HCT116 (cell line): ENCODE measurements at regions not wholly inside any gene's neighbourhood (a gene's known extent, or its start where the extent isn't known, plus 50 kb on each side); places are given as distances from the start of the nearest gene placed in this dataset.

ENCODE experiments used
- ATAC-seq: fragments of 200-7000 bp; cut with Tn5 transposase; 2 replicates; pipeline ENCODE4 v1.9.1; 2020; ENCODE audit warnings: mild to moderate bottlenecking, moderate library complexity
- BruUV-seq: library from RNA; stranded (reverse); fragments of 400-500 nt; replicated peaks from 2 replicates; lab custom pipeline; 2021; lab: Mats Ljungman, UMichigan
- CTCF ChIA-PET: fragments of 300-600 bp; sonication (Branson Sonifier 250); formaldehyde crosslinking; loops from one replicate; lab custom pipeline; 2021; ENCODE audit warnings: antibody characterized with exemption; lab: Charles Lee
- POLR2A ChIA-PET: fragments of 300-600, 350-600 bp; sonication (Branson Sonifier 250); formaldehyde crosslinking; loops from one replicate; lab custom pipeline; 2021; ENCODE audit warnings: antibody characterized with exemption; lab: Charles Lee
- RAD21 ChIA-PET, 2 experiments: fragments of 300-600 bp; sonication (Branson Sonifier 250); formaldehyde crosslinking; loops; one replicate each; lab custom pipeline; 2023; ENCODE audit warnings: low total read pairs in 2 of 2; ENCODE audit not compliant: uncharacterized antibody in 2 of 2, unreplicated experiment in 2 of 2, low non-redundant PET in 1 of 2; lab: Charles Lee
- DNase-seq: peaks from one replicate; pipeline ENCODE4 v3.0.0-alpha.2; 2010; ENCODE audit warnings: low read depth, low spot score
- H2AFZ ChIP-seq: fragments of 200-600 bp; shearing (Covaris generic), sonication (generic); 2 replicates; pipeline ENCODE4 v1.6.1; 2017; ENCODE audit warnings: low read depth, mixed run types, mixed read lengths, antibody characterized with exemption, low read length; ENCODE audit not compliant: poor library complexity, severe bottlenecking
- H3K27ac ChIP-seq: 2 replicates; pipeline ENCODE4 v1.5.1; 2012; ENCODE audit warnings: low read depth, low read length
- H3K27me3 ChIP-seq: fragments of 200-600 bp; sonication (generic); 2 replicates; pipeline ENCODE4 v1.6.1; 2016; ENCODE audit warnings: mixed run types, low read length, mixed read lengths; ENCODE audit not compliant: insufficient read depth
- H3K36me3 ChIP-seq, 2 experiments: fragments of 200-500 bp in 1 of 2; fragments of 200-600 bp in 1 of 2; sonication (Bioruptor generic) in 1 of 2; sonication (generic) in 1 of 2; 2 replicates each; pipeline versions ENCODE4 v1.5.1 to v1.6.1; 2014 to 2016; ENCODE audit warnings: low read length in 2 of 2, inconsistent platforms in 1 of 2, mixed read lengths in 1 of 2, mixed run types in 1 of 2; ENCODE audit not compliant: insufficient read depth in 2 of 2, control insufficient read depth in 1 of 2
- H3K4me1 ChIP-seq, 2 experiments: fragments of 200-600 bp in 1 of 2; sonication (generic) in 1 of 2; 2 replicates each; pipeline versions ENCODE4 v1.5.1 to v1.6.1; 2012 to 2017; ENCODE audit warnings: low read length in 2 of 2, inconsistent platforms in 1 of 2, mild to moderate bottlenecking in 1 of 2, mixed read lengths in 1 of 2, mixed run types in 1 of 2, moderate library complexity in 1 of 2; ENCODE audit not compliant: insufficient read depth in 2 of 2, control insufficient read depth in 1 of 2
- H3K4me2 ChIP-seq: fragments of 200-600 bp; sonication (generic); 2 replicates; pipeline ENCODE4 v1.6.1; 2017; ENCODE audit warnings: mixed run types, low read length, mixed read lengths
- H3K4me3 ChIP-seq, 2 experiments: fragments of 200-600 bp in 1 of 2; sonication (generic) in 1 of 2; replicated peaks in 1 of 2; 2 replicates each; pipeline ENCODE4 v1.5.1; 2011 to 2016; ENCODE audit warnings: low read length in 2 of 2, control low read depth in 1 of 2, low read depth in 1 of 2, mild to moderate bottlenecking in 1 of 2, mixed read lengths in 1 of 2, mixed run types in 1 of 2
- H3K79me2 ChIP-seq: fragments of 200-600 bp; sonication (generic); 2 replicates; pipeline ENCODE4 v1.6.1; 2017; ENCODE audit warnings: mild to moderate bottlenecking, mixed run types, low read length, moderate library complexity, mixed read lengths; ENCODE audit not compliant: insufficient read depth
- H3K9ac ChIP-seq: fragments of 200-600 bp; sonication (generic); 2 replicates; pipeline ENCODE4 v1.6.1; 2016; ENCODE audit warnings: low read length, mixed read lengths
- H3K9me2 ChIP-seq: fragments of 200-600 bp; sonication (generic), shearing (Covaris generic); 2 replicates; pipeline ENCODE4 v1.6.1; 2017; ENCODE audit warnings: mixed run types, mild to moderate bottlenecking, moderate library complexity; ENCODE audit not compliant: insufficient read depth
- H3K9me3 ChIP-seq, 2 experiments: fragments of 200-500 bp in 1 of 2; fragments of 200-600 bp in 1 of 2; sonication (Bioruptor generic) in 1 of 2; sonication (generic) in 1 of 2; 2 replicates each; pipeline ENCODE4 v1.6.1; 2014 to 2017; ENCODE audit warnings: low read length in 2 of 2, mixed read lengths in 2 of 2, inconsistent platforms in 1 of 2, low read depth in 1 of 2, mild to moderate bottlenecking in 1 of 2, mixed run types in 1 of 2, moderate library complexity in 1 of 2; ENCODE audit not compliant: control insufficient read depth in 1 of 2, insufficient read depth in 1 of 2
- H4K20me1 ChIP-seq: fragments of 200-600 bp; sonication (generic), shearing (Covaris generic); 2 replicates; pipeline ENCODE4 v1.6.1; 2017; ENCODE audit warnings: mixed run types, mild to moderate bottlenecking, moderate library complexity; ENCODE audit not compliant: insufficient read depth
- CBX3 ChIP-seq: IDR thresholded peaks from 2 replicates; pipeline ENCODE4 v1.6.1; 2012; ENCODE audit warnings: low read depth
- EGR1 ChIP-seq: IDR thresholded peaks from 2 replicates; pipeline ENCODE4 v1.6.1; 2012; ENCODE audit warnings: low read depth
- JUND ChIP-seq: IDR thresholded peaks from 2 replicates; pipeline ENCODE4 v1.6.1; 2012
- RAD21 ChIP-seq: IDR thresholded peaks from 2 replicates; pipeline ENCODE4 v1.6.1; 2012; ENCODE audit warnings: low read depth, mild to moderate bottlenecking
- SIN3A ChIP-seq: IDR thresholded peaks from 2 replicates; pipeline ENCODE4 v1.6.1; 2012; ENCODE audit warnings: low read depth
- SP1 ChIP-seq: IDR thresholded peaks from 2 replicates; pipeline ENCODE4 v1.6.1; 2012; ENCODE audit warnings: low read depth
- TCF7L2 ChIP-seq: IDR thresholded peaks from 2 replicates; pipeline ENCODE4 v1.7.0; 2011; ENCODE audit warnings: borderline replicate concordance, inconsistent platforms; ENCODE audit not compliant: insufficient read depth, insufficient read length; ENCODE audit errors: extremely low read depth
- YY1 ChIP-seq: IDR thresholded peaks from 2 replicates; pipeline ENCODE4 v1.6.1; 2011; ENCODE audit warnings: low read length, low read depth, moderate library complexity, mild to moderate bottlenecking; ENCODE audit not compliant: insufficient replicate concordance; ENCODE audit errors: extremely low read depth
- ZNF274 ChIP-seq: fragments of 200-500 bp; sonication (Bioruptor generic); IDR thresholded peaks from 2 replicates; pipeline ENCODE4 v1.6.1; 2014; ENCODE audit warnings: mild to moderate bottlenecking, low read depth, low read length, inconsistent platforms
- intact Hi-C: fragments of 100-400 bp; cut with micrococcal nuclease; formaldehyde crosslinking; loops from 2 replicates; pipeline ENCODE4 v1.10.0; 2022
- TF ChIP-seq, protein P1 (sequence below): IDR thresholded peaks from 2 replicates; pipeline ENCODE4 v1.6.1; 2012
- TF ChIP-seq, protein P2 (sequence below): IDR thresholded peaks from 2 replicates; pipeline ENCODE4 v1.6.1; 2011; ENCODE audit warnings: mild to moderate bottlenecking, low read length, moderate library complexity; ENCODE audit not compliant: insufficient replicate concordance; ENCODE audit errors: extremely low read depth

DNA sequence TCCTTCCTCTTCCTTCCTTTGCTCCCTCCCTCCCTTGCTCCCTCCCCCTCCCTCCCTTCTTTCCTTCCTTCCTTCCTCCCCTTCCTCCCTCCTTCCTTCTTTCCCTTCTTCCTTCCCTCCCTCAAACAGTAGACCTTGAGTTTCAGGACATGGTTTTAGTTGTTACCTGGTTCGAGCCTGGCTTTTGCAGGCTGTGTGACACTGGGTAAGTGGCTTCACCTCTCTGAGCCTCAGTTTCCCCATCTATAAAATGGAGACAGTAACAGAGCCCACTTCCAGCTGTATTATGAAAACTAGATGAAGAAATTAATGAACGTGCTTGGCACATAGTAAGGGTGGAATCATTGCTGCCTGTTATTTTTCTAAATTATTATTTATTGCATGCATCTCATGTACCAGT, 171.0 kb upstream of the LHX5 start:
- no peaks in the 10 kb centered on the region for H3K36me3 ChIP-seq
- H4K20me1 ChIP-seq, result no peaks in the 10 kb centered on the region
- H3K27ac ChIP-seq, result no peak overlapping the region
- no peak overlapping the region for H3K4me3 ChIP-seq
- peaks cover 30% of the 10 kb centered on the region for H3K27me3 ChIP-seq
- H3K9me2 ChIP-seq, result no peaks in the 10 kb centered on the region
- no TSS peak for BruUV-seq
- DNase-seq (no peak), ATAC-seq (no peak)
- ChIA-PET POLR2A (no interaction called here), RAD21 (no interaction called here), CTCF (no interaction called here)
- no peaks in the 10 kb centered on the region for H3K9me3 ChIP-seq
- H3K4me1 ChIP-seq, result no peaks in the 10 kb centered on the region
- H3K4me2 ChIP-seq, result no peak overlapping the region
- H3K9ac ChIP-seq, result no peak overlapping the region
- intact Hi-C loops, result no loop called here
- no peak overlapping the region for H2AFZ ChIP-seq
- TF ChIP-seq ZNF274, result no peak
- TF ChIP-seq EGR1, result no peak
- no peak for TF ChIP-seq SP1
- TF ChIP-seq, protein P1, sequence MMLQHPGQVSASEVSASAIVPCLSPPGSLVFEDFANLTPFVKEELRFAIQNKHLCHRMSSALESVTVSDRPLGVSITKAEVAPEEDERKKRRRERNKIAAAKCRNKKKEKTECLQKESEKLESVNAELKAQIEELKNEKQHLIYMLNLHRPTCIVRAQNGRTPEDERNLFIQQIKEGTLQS, result no peak
- TF ChIP-seq RAD21, result no peak
- no peak for TF ChIP-seq YY1
- no peak for TF ChIP-seq TCF7L2
- TF ChIP-seq, protein P2, sequence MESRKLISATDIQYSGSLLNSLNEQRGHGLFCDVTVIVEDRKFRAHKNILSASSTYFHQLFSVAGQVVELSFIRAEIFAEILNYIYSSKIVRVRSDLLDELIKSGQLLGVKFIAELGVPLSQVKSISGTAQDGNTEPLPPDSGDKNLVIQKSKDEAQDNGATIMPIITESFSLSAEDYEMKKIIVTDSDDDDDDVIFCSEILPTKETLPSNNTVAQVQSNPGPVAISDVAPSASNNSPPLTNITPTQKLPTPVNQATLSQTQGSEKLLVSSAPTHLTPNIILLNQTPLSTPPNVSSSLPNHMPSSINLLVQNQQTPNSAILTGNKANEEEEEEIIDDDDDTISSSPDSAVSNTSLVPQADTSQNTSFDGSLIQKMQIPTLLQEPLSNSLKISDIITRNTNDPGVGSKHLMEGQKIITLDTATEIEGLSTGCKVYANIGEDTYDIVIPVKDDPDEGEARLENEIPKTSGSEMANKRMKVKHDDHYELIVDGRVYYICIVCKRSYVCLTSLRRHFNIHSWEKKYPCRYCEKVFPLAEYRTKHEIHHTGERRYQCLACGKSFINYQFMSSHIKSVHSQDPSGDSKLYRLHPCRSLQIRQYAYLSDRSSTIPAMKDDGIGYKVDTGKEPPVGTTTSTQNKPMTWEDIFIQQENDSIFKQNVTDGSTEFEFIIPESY, result no peak
- no peak for TF ChIP-seq SIN3A
- no peak for TF ChIP-seq CBX3
- TF ChIP-seq JUND, result no peak
- TF ChIP-seq, all 23 proteins: peak for 0
- no peaks in the 10 kb centered on the region for H3K79me2 ChIP-seq
